Hematopoietic multipotent progenitor cell treated with erythropoietin and hydrocortisone succinate and interleukin-3 and kit ligand, for 15 days (in vitro differentiated cells): ENCODE measurements at regions not wholly inside any gene's neighbourhood (a gene's known extent, or its start where the extent isn't known, plus 50 kb on each side); places are given as distances from the start of the nearest gene placed in this dataset.
"Not testable (repeated sequence)": the region's sequence is repeated elsewhere in the genome, so short reads cannot be mapped to it uniquely, and the experiment has no call there.

Source experiments
- DNase-seq: peaks from one replicate; pipeline ENCODE4 v3.0.0-alpha.2; 2015; ENCODE audit warnings: low spot score

DNA sequence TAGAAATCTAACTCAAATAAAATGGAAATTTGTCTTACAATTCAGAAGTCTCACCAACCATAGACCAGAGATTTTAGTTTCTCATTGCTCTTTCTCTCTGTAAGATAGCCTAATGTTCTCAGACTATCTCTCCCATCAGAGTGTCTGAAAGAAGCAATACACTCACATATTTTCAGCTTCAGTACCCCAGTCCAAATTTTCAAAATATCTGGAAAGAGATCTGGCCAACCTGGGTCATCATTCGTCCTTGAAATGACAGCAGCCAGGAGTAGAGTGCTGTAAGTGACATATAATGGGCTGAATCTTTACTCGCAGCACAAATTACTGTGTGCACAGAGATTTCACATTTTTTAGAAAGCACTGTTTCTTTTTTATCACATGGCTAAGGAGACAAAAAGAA lies 313.3 kb upstream of the PRR16 start:
- DNase-seq, result no peak

DNA sequence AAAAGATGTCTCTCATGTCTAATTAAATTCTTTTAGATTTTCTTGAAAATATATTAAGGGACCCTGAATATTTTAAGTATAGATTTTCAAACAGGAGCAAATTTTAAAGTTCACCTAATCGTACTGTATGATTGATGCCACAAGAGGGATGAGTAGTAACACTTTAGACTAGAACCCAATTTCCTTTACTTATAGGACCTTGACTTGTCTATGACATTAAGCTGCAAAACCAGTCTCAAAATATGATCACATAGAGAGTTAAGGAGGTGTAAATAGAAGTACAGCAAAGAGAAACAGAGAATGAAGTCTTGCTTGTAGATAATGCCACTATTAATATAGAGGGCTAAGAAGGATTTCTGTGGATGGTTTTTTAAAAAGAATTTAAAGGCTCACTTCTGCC lies 312.9 kb upstream of the PRR16 start:
- no peak for DNase-seq

GRCh38 chr5:120151825-120152224 lies 312.3 kb upstream of the PRR16 start:
- no peak for DNase-seq

GRCh38 chr5:120152472-120152871 lies 311.6 kb upstream of the PRR16 start:
- DNase-seq, result no peak

GRCh38 chr5:120152931-120153330 lies 311.2 kb upstream of the PRR16 start:
- no peak for DNase-seq

GRCh38 chr5:120153551-120153950 lies 310.5 kb upstream of the PRR16 start:
- no peak for DNase-seq

- DNase-seq, result no peak
These were observed 308.2 kb upstream of the PRR16 start for GRCh38 chr5:120155873-120156272.

GRCh38 chr5:120158211-120158610 lies 305.9 kb upstream of the PRR16 start:
- DNase-seq, result no peak

DNA sequence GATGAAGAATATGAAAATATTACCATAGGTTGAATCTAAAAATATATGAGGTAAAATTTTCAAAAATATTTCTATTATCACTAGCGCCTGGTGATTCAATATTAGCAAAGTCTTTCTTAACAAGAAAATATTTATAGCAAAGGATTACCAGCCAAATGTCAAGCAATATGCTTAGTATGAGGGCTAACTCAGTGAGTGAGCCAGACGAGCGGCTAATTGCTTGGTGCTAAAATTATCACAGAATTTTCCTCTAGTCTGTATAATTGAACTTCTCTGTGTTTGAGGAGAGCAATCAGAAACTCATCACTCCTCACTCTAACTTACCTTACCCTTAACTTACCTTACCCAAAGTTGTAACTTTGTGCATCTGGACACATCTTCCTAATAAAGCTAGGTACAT lies 304.9 kb upstream of the PRR16 start:
- no peak for DNase-seq

DNA sequence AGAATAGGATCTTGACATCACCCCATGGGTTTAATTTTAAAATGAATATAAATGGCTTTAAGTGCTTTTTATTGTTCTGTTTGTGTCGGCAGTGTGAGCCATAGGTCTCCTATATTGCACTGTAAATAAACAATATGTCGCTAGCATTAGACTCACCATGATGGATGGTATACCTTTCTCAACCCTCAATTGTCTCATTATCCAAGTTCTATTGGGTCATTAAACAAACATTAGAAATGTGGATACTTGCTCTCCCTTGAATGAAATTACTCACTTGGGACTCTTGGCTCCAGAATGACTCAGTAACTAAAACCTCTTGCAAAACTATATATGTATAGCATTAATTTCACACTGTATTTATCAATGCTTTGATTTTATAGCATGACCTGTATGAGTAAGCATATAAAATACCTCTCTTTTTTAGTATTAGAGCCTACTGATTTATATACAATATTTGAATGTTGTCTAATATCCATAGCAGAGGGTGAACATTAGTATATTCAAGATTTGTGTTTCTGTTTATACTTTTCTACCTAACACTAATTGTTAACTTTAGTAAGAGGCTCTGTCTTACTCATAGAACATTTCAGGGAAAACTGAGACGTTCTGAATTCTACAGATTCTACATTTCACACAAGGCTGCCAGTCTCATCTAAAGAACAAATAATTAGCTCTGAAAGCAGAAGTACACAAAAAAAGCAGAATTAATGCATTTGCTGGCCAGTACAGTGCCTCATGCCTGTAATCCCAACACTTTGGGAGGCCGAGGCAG lies 303.8 kb upstream of the PRR16 start:
- no peak for DNase-seq

DNA sequence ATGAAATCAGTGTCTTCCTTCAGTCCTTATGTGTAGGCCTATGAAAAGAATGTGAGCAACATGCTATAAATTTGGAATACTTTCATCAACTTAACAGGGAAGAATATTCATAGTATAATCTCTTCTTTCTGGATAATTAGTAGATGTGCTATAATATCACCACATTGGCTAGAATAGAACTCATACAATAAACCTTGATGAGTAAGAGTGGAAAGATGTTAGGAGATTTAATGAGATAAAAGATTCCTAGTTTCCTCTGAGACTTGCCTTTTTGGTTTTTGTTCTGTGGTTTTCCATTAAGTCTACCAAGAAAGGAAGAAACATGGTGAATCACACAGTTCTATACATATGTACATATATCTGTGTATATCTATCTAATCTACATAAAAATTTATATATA lies 301.8 kb upstream of the PRR16 start:
- no peak for DNase-seq

DNA sequence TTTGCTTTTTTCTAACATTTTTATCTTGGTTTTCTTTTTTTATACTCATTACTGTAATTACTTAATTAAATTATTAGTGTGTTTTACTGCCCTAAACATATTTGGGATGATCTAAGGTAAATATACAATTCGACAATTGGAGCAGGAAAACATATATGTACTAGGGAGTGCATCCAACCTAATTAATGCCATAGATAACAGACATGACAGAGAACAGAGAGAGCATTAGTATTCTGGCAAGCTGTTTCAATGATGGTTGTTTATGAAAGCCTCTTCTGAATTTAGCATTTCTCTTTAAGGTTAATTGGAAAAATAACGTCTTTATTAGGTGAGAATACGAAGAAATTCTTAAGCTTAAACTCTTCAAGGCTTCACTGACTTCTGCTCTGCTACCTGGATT lies 300.1 kb upstream of the PRR16 start:
- DNase-seq, result no peak

DNA sequence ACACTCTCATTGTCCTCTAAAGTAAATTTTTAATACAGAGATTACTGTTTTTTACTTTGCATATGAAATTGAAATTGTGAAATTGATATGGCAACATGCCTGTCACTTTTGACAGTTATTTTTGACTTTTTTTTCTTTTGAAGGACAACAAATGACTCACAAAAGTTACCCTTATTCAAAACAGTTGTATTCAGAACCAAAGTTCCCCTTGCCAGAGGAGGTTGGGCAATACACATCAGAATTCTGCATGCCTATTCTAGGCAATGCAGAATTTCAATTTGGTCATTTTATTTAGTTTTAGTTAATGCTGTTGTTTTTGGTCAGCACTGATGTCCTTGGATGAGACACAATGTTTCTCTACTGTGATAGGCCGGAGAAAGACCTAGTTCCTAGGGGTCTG lies 299.1 kb upstream of the PRR16 start:
- no peak for DNase-seq

- DNase-seq, result no peak
These were observed 291.0 kb upstream of the PRR16 start for GRCh38 chr5:120173125-120173524.

- no peak for DNase-seq
These were observed 290.0 kb upstream of the PRR16 start for GRCh38 chr5:120174089-120174488.

GRCh38 chr5:120181238-120181637 lies 282.9 kb upstream of the PRR16 start:
- not testable (repeated sequence) for DNase-seq

GRCh38 chr5:120194650-120195049 lies 269.4 kb upstream of the PRR16 start:
- DNase-seq, result not testable (repeated sequence)

- DNase-seq, result no peak
These were observed 264.5 kb upstream of the PRR16 start for GRCh38 chr5:120199559-120199958.

DNA sequence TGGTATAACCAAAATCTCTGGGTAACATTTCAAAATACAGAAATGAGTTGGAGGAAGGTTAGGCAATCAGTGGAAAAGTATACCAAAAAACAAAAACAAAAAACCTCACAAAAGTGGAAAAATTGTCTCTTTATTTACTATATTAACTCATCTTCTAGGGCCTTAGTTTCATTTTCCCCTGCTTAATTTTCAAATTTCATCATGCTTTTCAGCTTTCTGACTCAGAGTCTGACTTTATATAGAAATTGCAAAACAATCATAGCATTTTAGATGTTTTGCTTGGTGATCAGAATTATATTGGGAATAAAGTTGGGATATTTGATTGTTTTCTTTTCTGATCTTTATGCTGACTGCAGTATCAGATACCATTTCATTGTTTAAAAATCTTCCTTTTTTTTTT lies 257.0 kb upstream of the PRR16 start:
- DNase-seq, result no peak

DNA sequence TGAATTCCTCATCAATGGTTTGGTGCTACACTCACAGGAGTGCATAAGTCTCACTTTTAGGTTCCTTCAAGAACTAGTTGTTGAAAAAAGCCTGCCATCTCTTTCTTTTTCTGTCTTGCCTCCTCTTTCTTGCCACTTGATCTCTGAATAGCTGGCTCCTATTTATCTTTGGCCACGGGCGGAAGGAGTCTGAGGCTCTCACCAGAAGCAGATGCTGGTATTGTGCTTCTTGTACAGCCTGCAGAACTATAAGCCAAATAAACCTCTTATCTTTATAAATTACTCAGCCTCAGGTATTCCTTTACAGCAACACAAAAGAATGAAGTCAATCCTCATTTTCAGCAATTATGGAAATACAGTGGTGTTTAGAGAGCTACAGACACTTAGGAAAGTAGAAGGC lies 247.1 kb upstream of the PRR16 start:
- no peak for DNase-seq

- DNase-seq, result no peak
These were observed 244.1 kb upstream of the PRR16 start for GRCh38 chr5:120219988-120220387.

- DNase-seq, result no peak
These were observed 238.6 kb upstream of the PRR16 start for GRCh38 chr5:120225524-120225923.

GRCh38 chr5:120228262-120229031 lies 235.7 kb upstream of the PRR16 start:
- no peak for DNase-seq

GRCh38 chr5:120229036-120229435 lies 235.1 kb upstream of the PRR16 start:
- DNase-seq, result no peak
